Loucy (cell line): ENCODE measurements at regions not wholly inside any gene's neighbourhood (a gene's known extent, or its start where the extent isn't known, plus 50 kb on each side); places are given as distances from the start of the nearest gene placed in this dataset.

Experiments used
- H2AFZ ChIP-seq: fragments of 200-600 bp; sonication (generic); 2 replicates; pipeline ENCODE4 v1.6.0; 2016; ENCODE audit warnings: antibody characterized with exemption, mild to moderate bottlenecking, low read length, moderate library complexity
- H3F3A ChIP-seq: fragments of 200-600 bp; 2 replicates; pipeline ENCODE4 v1.6.0; 2016; ENCODE audit warnings: antibody characterized with exemption, low read depth, mild to moderate bottlenecking
- H3K27me3 ChIP-seq: fragments of 200-600 bp; sonication (generic); 2 replicates; pipeline ENCODE4 v1.6.1; 2014; ENCODE audit warnings: low read length, mild to moderate bottlenecking; ENCODE audit not compliant: insufficient read depth, poor library complexity, severe bottlenecking
- H3K36me3 ChIP-seq: fragments of 200-600 bp; sonication (generic); 2 replicates; pipeline ENCODE4 v1.6.1; 2016; ENCODE audit warnings: low read length; ENCODE audit not compliant: insufficient read depth
- H3K4me1 ChIP-seq: fragments of 200-600 bp; sonication (generic); 2 replicates; pipeline ENCODE4 v1.5.1; 2014; ENCODE audit warnings: low read length, mild to moderate bottlenecking; ENCODE audit not compliant: insufficient read depth, poor library complexity, severe bottlenecking
- H3K4me2 ChIP-seq: fragments of 200-600 bp; sonication (generic); 2 replicates; pipeline ENCODE4 v1.6.0; 2014; ENCODE audit warnings: antibody characterized with exemption, low read length, low read depth, mild to moderate bottlenecking; ENCODE audit not compliant: poor library complexity, severe bottlenecking
- H3K4me3 ChIP-seq: fragments of 200-600 bp; sonication (generic); 2 replicates; pipeline ENCODE4 v1.5.1; 2014; ENCODE audit warnings: low read length, mild to moderate bottlenecking, mixed read lengths; ENCODE audit not compliant: poor library complexity, severe bottlenecking
- H3K79me2 ChIP-seq: fragments of 200-600 bp; sonication (generic); 2 replicates; pipeline ENCODE4 v1.6.1; 2014; ENCODE audit warnings: low read length; ENCODE audit not compliant: insufficient read depth
- H3K9ac ChIP-seq: fragments of 200-600 bp; sonication (generic); 2 replicates; pipeline ENCODE4 v1.6.0; 2014; ENCODE audit warnings: mild to moderate bottlenecking, low read depth, low read length, moderate library complexity; ENCODE audit not compliant: poor library complexity, severe bottlenecking
- H3K9me2 ChIP-seq: fragments of 200-600 bp; sonication (generic); replicated peaks from 2 replicates; pipeline ENCODE4 v1.6.1; 2016; ENCODE audit warnings: low read depth, low read length, mixed read lengths
- H3K9me3 ChIP-seq: fragments of 200-600 bp; sonication (generic); 2 replicates; pipeline ENCODE4 v1.6.1; 2014; ENCODE audit warnings: mild to moderate bottlenecking, antibody characterized with exemption, low read length, low read depth; ENCODE audit not compliant: insufficient read depth
- H4K20me1 ChIP-seq: fragments of 200-600 bp; sonication (generic); 2 replicates; pipeline ENCODE4 v1.6.0; 2014; ENCODE audit warnings: antibody characterized with exemption, low read length, mild to moderate bottlenecking; ENCODE audit not compliant: insufficient read depth, poor library complexity, severe bottlenecking
- EZH2phosphoT487 ChIP-seq: fragments of 200-600 bp; IDR thresholded peaks from 2 replicates; pipeline ENCODE4 v1.6.1; 2018; ENCODE audit warnings: antibody characterized with exemption, mild to moderate bottlenecking, moderate library complexity, borderline replicate concordance
- TF ChIP-seq, protein P1 (sequence below): fragments of 200-600 bp; sonication (generic); conservative IDR thresholded peaks from 2 replicates; pipeline ENCODE4 v1.5.1; 2014; ENCODE audit warnings: mild to moderate bottlenecking, antibody characterized with exemption, low read length

DNA sequence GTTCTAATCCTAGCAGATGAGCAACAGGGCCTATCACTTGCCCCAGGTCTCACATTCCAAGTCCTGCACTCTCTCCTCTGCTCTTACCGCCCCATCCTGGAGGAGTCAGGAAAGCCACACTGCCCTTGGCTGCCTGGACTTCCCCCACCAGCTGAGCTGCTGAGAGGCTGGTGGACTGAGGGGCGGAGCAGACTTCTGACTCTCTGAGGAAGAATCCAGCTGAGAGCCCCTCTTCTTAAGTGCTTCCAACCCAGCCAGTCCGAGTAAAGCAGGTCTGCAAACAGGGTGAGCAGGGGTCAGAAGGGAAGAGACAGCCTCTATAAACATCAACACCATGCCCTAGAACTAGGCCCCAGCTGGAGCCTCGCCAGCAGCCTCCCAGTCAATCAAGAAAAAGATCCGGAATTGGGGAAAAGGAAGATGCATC lies 92.4 kb upstream of the TMEM72 start:
- Histone ChIP-seq H2AFZ (no peak overlapping the region), H3F3A (no peaks in the 10 kb centered on the region), H3K27me3 (no peaks in the 10 kb centered on the region), H3K4me3 (no peak overlapping the region), H4K20me1 (no peaks in the 10 kb centered on the region), H3K79me2 (no peaks in the 10 kb centered on the region), H3K9me3 (no peaks in the 10 kb centered on the region), H3K9ac (no peak overlapping the region), H3K4me1 (no peaks in the 10 kb centered on the region), H3K9me2 (no peaks in the 10 kb centered on the region), H3K36me3 (no peaks in the 10 kb centered on the region), H3K4me2 (no peak overlapping the region)
- no peak for TF ChIP-seq EZH2phosphoT487
- TF ChIP-seq, protein P1, sequence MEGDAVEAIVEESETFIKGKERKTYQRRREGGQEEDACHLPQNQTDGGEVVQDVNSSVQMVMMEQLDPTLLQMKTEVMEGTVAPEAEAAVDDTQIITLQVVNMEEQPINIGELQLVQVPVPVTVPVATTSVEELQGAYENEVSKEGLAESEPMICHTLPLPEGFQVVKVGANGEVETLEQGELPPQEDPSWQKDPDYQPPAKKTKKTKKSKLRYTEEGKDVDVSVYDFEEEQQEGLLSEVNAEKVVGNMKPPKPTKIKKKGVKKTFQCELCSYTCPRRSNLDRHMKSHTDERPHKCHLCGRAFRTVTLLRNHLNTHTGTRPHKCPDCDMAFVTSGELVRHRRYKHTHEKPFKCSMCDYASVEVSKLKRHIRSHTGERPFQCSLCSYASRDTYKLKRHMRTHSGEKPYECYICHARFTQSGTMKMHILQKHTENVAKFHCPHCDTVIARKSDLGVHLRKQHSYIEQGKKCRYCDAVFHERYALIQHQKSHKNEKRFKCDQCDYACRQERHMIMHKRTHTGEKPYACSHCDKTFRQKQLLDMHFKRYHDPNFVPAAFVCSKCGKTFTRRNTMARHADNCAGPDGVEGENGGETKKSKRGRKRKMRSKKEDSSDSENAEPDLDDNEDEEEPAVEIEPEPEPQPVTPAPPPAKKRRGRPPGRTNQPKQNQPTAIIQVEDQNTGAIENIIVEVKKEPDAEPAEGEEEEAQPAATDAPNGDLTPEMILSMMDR, result no peak

DNA sequence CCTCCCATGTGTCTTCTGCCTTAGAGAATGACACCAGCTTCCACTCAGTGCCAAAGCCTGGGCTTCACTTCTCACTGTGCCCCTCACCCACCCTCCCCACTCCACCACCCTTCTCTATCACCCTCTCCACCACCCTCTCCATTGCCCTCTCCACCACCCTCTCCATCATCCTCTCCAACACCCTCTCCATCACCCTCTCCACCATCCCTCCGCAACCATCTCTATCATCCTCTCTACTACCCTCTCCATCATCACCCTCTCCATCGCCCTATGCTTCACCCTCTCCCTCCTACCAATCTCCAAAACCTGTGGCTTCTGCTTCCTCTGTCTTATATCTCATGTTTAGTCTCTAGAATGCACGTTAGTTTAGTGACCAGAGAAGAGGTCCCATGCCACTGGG lies 91.0 kb upstream of the TMEM72 start:
- Histone ChIP-seq H3K4me2 (no peak overlapping the region), H3K9me2 (no peaks in the 10 kb centered on the region), H3K4me3 (no peak overlapping the region), H3K79me2 (no peaks in the 10 kb centered on the region), H3K9me3 (no peaks in the 10 kb centered on the region), H3F3A (no peaks in the 10 kb centered on the region), H3K36me3 (no peaks in the 10 kb centered on the region), H4K20me1 (no peaks in the 10 kb centered on the region), H3K4me1 (no peaks in the 10 kb centered on the region), H3K27me3 (no peaks in the 10 kb centered on the region), H2AFZ (no peak overlapping the region), H3K9ac (no peak overlapping the region)
- TF ChIP-seq, protein P1, result no peak
- no peak for TF ChIP-seq EZH2phosphoT487

GRCh38 chr10:44821290-44821689 lies 89.8 kb upstream of the TMEM72 start:
- no peak overlapping the region for H3K4me2 ChIP-seq
- no peaks in the 10 kb centered on the region for H4K20me1 ChIP-seq
- no peaks in the 10 kb centered on the region for H3K9me3 ChIP-seq
- H3K27me3 ChIP-seq, result no peaks in the 10 kb centered on the region
- no peaks in the 10 kb centered on the region for H3F3A ChIP-seq
- no peak overlapping the region for H3K9ac ChIP-seq
- no peaks in the 10 kb centered on the region for H3K9me2 ChIP-seq
- no peaks in the 10 kb centered on the region for H3K36me3 ChIP-seq
- H3K4me3 ChIP-seq, result no peak overlapping the region
- H3K79me2 ChIP-seq, result no peaks in the 10 kb centered on the region
- H2AFZ ChIP-seq, result no peak overlapping the region
- no peaks in the 10 kb centered on the region for H3K4me1 ChIP-seq
- TF ChIP-seq, protein P1, result no peak
- TF ChIP-seq EZH2phosphoT487, result no peak
